Pancreas (tissue), 10 donors: ENCODE measurements at regions not wholly inside any gene's neighbourhood (a gene's known extent, or its start where the extent isn't known, plus 50 kb on each side); places are given as distances from the start of the nearest gene placed in this dataset.

ENCODE experiments used
- ATAC-seq, 4 donors: fragments of 200-7000 bp; cut with Tn5 transposase; one replicate each; pipeline versions ENCODE4 v1.8.0 to v1.9.1; 2020; ENCODE audit warnings: mild to moderate bottlenecking in 4 of 4, moderate library complexity in 4 of 4
- DNase-seq, 6 donors: peaks; one replicate each; pipeline ENCODE4 v3.0.0-alpha.2; 2020
- FAIRE-seq: peaks from 2 replicates; lab custom pipeline; 2012; peaks lifted over from hg19 to GRCh38; lab: Jason Lieb, UNC
- H3K27ac ChIP-seq, 4 donors: fragments of 200-600 bp; sonication (generic); 1 replicate in 3 of 4; 2 replicates in 1 of 4; pipeline versions ENCODE4 v1.5.0 to v1.8.0; 2020
- H3K27me3 ChIP-seq, 4 donors: fragments of 200-600 bp; one replicate each; pipeline ENCODE4 v1.8.0; 2021
- H3K36me3 ChIP-seq, 3 donors: fragments of 200-600 bp; sonication (generic) in 1 of 3; one replicate each; pipeline versions ENCODE4 v1.5.0 to v1.8.0; 2020 to 2021
- H3K4me1 ChIP-seq, 3 donors: fragments of 200-600 bp; one replicate each; pipeline ENCODE4 v1.8.0; 2021
- H3K4me3 ChIP-seq, 4 donors: fragments of 200-600 bp; sonication (generic) in 2 of 4; one replicate each; pipeline versions ENCODE4 v1.5.0 to v1.8.0; 2020 to 2021
- H3K9me3 ChIP-seq, 4 donors: fragments of 200-600 bp; one replicate each; pipeline ENCODE4 v1.8.0; 2021
- WGBS, 2 donors: extraction: QIAGEN DNeasy Blood & Tissue Kit; methylation state at CpG; one replicate each; pipeline ENCODE4 v1.1.7; 2013; 5-methylcytosine and 5-hydroxymethylcytosine counted together
- intact Hi-C, 3 donors: fragments of 100-400 bp; cut with DNase I; formaldehyde crosslinking; loops; one replicate each; pipeline versions ENCODE4 v1.11.1 to v1.14.2; 2022
- TF ChIP-seq, protein P1 (sequence below), 4 donors: fragments of 200-600 bp; sonication (generic) in 3 of 4; IDR thresholded peaks; one replicate each; pipeline versions ENCODE4 v1.5.0 to v1.8.0; 2021; ENCODE audit warnings: antibody characterized with exemption in 4 of 4
- donor health status: healthy with polysubstance abuse.
- donor health status: DM: no; HTN: no; CAD: no; lungs with moderate emphysema.
- donor health status: DM: no; HTN: no; CAD: no.
- donor health status: control.
- donor health status: control.
- donor health status: Bipolar disorder and iron deficiency.
- donor health status: DM: yes; HTN: yes; CAD: no.
- donor health status: DM: no; HTN: no; CAD: no.
- donor health status: DM: no; HTN: no; CAD: no.
- donor health status: DM: yes; HTN: yes; CAD: no.

DNA sequence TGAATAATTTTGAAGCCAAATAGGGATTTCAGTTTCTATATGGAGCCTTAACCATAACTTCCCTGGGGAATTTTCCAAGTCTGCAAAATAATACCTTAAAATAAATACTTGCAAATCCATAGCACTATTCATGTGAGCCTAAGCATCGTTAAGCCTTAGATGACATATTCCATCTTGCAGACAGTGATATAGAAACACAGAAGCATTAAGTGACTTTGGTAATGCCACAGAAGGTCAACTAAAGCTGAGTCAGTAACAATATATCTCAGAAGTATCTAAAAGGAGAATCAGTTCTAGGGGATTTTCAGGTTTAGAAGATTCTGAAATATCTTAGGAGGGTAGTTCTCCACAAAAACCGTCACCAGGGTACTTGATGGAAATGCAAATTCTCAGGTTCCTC lies 163.4 kb upstream of the COL1A2 start:
- no peaks in the 10 kb centered on the region for H3K27me3 ChIP-seq
- intact Hi-C loops: no loop called here
- no peaks in the 10 kb centered on the region for H3K36me3 ChIP-seq
- DNase-seq (no peak), FAIRE-seq (no peak), ATAC-seq (no peak)
- H3K9me3 ChIP-seq: no peaks in the 10 kb centered on the region
- TF ChIP-seq, protein P1, sequence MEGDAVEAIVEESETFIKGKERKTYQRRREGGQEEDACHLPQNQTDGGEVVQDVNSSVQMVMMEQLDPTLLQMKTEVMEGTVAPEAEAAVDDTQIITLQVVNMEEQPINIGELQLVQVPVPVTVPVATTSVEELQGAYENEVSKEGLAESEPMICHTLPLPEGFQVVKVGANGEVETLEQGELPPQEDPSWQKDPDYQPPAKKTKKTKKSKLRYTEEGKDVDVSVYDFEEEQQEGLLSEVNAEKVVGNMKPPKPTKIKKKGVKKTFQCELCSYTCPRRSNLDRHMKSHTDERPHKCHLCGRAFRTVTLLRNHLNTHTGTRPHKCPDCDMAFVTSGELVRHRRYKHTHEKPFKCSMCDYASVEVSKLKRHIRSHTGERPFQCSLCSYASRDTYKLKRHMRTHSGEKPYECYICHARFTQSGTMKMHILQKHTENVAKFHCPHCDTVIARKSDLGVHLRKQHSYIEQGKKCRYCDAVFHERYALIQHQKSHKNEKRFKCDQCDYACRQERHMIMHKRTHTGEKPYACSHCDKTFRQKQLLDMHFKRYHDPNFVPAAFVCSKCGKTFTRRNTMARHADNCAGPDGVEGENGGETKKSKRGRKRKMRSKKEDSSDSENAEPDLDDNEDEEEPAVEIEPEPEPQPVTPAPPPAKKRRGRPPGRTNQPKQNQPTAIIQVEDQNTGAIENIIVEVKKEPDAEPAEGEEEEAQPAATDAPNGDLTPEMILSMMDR (IDR thresholded peaks at IDR 0.05): no peak
- H3K4me1 ChIP-seq: no peaks in the 10 kb centered on the region
- WGBS, 2 donors: 69 to 89% methylated on average over 2 of the region's 2 CpGs
- H3K4me3 ChIP-seq: no peak overlapping the region
- H3K27ac ChIP-seq: no peak overlapping the region

DNA sequence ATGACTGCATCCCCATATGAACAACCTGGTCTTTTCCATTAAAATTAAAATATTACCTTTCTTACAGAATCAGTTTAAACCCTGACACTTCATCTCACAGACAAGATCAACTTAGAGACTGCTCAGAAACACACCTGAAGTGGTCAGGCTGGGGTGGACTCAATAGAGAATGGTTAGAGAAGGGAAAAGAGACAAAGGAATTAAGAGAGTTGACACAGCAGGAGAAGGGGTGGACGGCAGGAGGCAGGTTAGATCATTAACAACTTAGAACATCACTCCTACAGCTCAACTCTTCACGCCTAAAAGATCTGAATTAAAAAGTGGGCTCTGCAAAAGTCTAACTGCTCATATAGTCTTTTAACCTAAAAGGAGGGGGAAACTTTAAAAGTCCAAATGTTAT lies 157.7 kb upstream of the COL1A2 start:
- 68 to 80% methylated on average over 2 of the region's 2 CpGs for WGBS, 2 donors
- DNase-seq (no peak), FAIRE-seq (no peak), ATAC-seq (no peak)
- TF ChIP-seq, protein P1 (IDR thresholded peaks at IDR 0.05): no peak
- H3K4me3 ChIP-seq: no peak overlapping the region
- intact Hi-C loops: no loop called here
- no peaks in the 10 kb centered on the region for H3K4me1 ChIP-seq
- no peaks in the 10 kb centered on the region for H3K9me3 ChIP-seq
- no peaks in the 10 kb centered on the region for H3K27me3 ChIP-seq
- no peak overlapping the region for H3K27ac ChIP-seq
- H3K36me3 ChIP-seq: no peaks in the 10 kb centered on the region

DNA sequence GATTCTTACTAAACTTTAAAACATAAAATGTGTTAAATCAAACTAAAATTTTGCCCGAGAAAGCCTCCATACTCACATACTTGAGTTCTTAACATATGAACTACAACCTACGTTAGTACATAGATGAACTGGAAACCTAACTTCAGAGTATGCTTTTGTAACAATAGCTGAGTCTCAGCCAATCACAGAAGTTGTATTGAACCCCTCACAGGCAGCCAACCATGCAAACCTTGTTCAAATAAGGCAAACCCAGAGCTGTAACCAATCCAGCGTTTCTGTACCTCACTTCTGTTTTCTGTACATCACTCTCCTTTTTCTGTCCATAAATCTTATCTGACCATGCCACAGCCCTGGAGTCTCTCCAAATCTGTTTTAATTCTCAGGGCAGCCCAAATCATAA lies 157.3 kb upstream of the COL1A2 start:
- DNase-seq: no peak
- ATAC-seq: no peak
- WGBS, 2 donors: 43 to 52% methylated on average over 3 of the region's 3 CpGs
- no peak overlapping the region for H3K4me3 ChIP-seq
- FAIRE-seq: no peak
- intact Hi-C loops: no loop called here
- TF ChIP-seq, protein P1 (IDR thresholded peaks at IDR 0.05): no peak
- no peak overlapping the region for H3K27ac ChIP-seq
- H3K27me3 ChIP-seq: no peaks in the 10 kb centered on the region
- no peaks in the 10 kb centered on the region for H3K4me1 ChIP-seq
- no peaks in the 10 kb centered on the region for H3K36me3 ChIP-seq
- no peaks in the 10 kb centered on the region for H3K9me3 ChIP-seq

DNA sequence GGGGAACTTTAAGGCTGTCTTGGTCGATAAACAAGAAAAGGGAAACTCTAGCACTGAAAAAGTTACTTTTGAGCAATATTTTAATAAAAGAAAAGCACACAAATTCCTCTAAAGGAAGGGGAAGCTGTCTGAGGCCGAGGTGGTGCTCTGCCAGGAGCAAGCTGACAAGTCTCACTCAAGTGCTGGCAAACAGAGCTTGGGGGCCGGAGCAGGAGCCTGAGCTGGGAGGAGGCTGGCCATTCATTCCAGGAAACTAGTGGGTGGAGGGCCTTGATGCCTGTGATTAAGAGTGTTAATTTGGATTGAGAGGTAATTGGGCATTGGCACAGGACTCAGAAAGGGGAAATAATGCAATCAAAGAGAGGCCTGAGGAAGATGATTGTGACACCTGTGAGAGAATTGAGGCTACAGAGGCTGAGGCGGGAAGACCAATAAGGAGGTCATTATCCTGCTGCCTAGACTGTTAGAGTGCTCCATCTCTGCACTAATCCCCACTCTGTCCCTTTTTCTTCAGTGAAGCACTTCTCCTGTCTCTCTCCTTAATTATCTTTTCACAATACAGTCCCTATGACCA lies 154.9 kb upstream of the COL1A2 start:
- H3K9me3 ChIP-seq: no peaks in the 10 kb centered on the region
- H3K4me1 ChIP-seq: no peaks in the 10 kb centered on the region
- no peak for DNase-seq
- no peaks in the 10 kb centered on the region for H3K36me3 ChIP-seq
- no peaks in the 10 kb centered on the region for H3K27me3 ChIP-seq
- FAIRE-seq: no peak
- no peak overlapping the region for H3K27ac ChIP-seq
- TF ChIP-seq, protein P1 (IDR thresholded peaks at IDR 0.05): no peak
- no peak for ATAC-seq
- intact Hi-C loops: no loop called here
- WGBS, 2 donors: 74 to 77% methylated on average over 4 of the region's 4 CpGs
- no peak overlapping the region for H3K4me3 ChIP-seq

DNA sequence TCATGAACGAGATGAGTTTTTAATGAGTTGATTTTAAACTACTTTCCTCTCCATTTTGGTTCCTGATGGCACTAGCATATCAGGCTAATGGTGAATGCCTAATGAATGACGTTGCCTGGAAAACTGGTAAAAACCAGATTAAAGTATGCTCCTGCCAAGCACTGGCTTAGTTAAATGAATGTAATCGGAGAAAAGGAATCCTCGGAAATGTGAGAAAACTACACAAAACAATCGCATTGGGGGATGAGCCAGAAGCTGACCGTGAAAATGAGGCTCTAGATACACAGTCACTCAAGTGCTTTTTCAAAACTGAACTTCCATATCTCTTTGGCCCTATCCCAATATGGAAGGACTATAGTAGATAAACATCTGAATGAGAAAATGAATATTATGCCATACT lies 153.8 kb upstream of the COL1A2 start:
- Histone ChIP-seq H3K27me3 (no peaks in the 10 kb centered on the region), H3K9me3 (no peaks in the 10 kb centered on the region), H3K27ac (no peak overlapping the region), H3K4me3 (no peak overlapping the region), H3K4me1 (no peaks in the 10 kb centered on the region), H3K36me3 (no peaks in the 10 kb centered on the region)
- intact Hi-C loops: no loop called here
- TF ChIP-seq, protein P1 (IDR thresholded peaks at IDR 0.05): no peak
- 74 to 85% methylated on average over 6 of the region's 6 CpGs for WGBS, 2 donors
- FAIRE-seq (no peak), DNase-seq (no peak), ATAC-seq (no peak)
